Mesothelial cell of epicardium (in vitro differentiated cells): ENCODE measurements at regions not wholly inside any gene's neighbourhood (a gene's known extent, or its start where the extent isn't known, plus 50 kb on each side); places are given as distances from the start of the nearest gene placed in this dataset.

Experiments
- DNase-seq, 2 experiments: peaks; one replicate each; pipeline ENCODE4 v3.0.0; 2021; ENCODE audit warnings: low spot score in 2 of 2; ENCODE audit not compliant: unreplicated experiment in 2 of 2
- H3K27ac Mint-ChIP-seq: 2 replicates; pipeline ENCODE4 v1.8.0; 2021; ENCODE audit warnings: mixed read lengths
- H3K27me3 Mint-ChIP-seq: 2 replicates; pipeline ENCODE4 v1.8.0; 2021; ENCODE audit warnings: low read depth, mixed read lengths
- H3K36me3 Mint-ChIP-seq: 2 replicates; pipeline ENCODE4 v1.8.0; 2021; ENCODE audit warnings: mixed read lengths
- H3K4me1 Mint-ChIP-seq: 2 replicates; pipeline ENCODE4 v1.8.0; 2021; ENCODE audit warnings: mixed read lengths
- H3K4me3 Mint-ChIP-seq: 2 replicates; pipeline ENCODE4 v1.8.0; 2021; ENCODE audit warnings: mild to moderate bottlenecking, moderate library complexity, mixed read lengths
- H3K9me3 Mint-ChIP-seq: 2 replicates; pipeline ENCODE4 v1.8.0; 2021; ENCODE audit warnings: mixed read lengths
- CTCF ChIP-seq: fragments of 200-600 bp; sonication (generic); IDR thresholded peaks from one replicate; pipeline ENCODE4 v1.5.0; 2021; ENCODE audit warnings: antibody characterized with exemption; ENCODE audit not compliant: unreplicated experiment

GRCh38 chr3:95750097-95750496, 1064.3 kb upstream of the EPHA6 start:
- H3K27ac Mint-ChIP-seq, result no peak overlapping the region
- peaks cover 15% of the 10 kb centered on the region for H3K9me3 Mint-ChIP-seq
- DNase-seq, result no peak
- no peak for TF ChIP-seq CTCF
- no peaks in the 10 kb centered on the region for H3K27me3 Mint-ChIP-seq
- peaks cover 1% of the 10 kb centered on the region for H3K36me3 Mint-ChIP-seq
- no peak overlapping the region for H3K4me3 Mint-ChIP-seq
- H3K4me1 Mint-ChIP-seq, result peaks cover 2% of the 10 kb centered on the region

DNA sequence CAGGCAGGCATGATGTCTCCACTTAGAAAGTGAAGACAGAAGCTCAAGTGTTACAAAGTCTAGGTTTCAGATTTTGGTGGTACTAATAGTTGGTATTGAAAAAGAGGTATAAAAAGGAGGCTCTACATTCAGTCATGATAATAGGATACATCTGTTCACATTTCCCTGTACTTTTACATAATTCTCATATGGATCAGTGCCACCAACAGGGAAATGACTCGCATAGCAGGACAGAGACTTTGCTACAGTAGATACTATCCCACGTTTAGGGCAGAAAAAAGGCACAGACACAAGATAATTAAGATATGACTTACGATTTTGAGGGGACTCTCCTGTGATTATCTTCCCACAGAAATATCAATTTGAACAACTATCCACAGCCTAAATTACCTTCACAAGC, 1062.9 kb upstream of the EPHA6 start:
- H3K36me3 Mint-ChIP-seq, result no peaks in the 10 kb centered on the region
- no peak for TF ChIP-seq CTCF
- peaks cover 2% of the 10 kb centered on the region for H3K4me1 Mint-ChIP-seq
- no peak overlapping the region for H3K27ac Mint-ChIP-seq
- no peaks in the 10 kb centered on the region for H3K27me3 Mint-ChIP-seq
- DNase-seq, result no peak
- H3K9me3 Mint-ChIP-seq, result peaks cover 15% of the 10 kb centered on the region
- H3K4me3 Mint-ChIP-seq, result no peak overlapping the region

- H3K4me3 Mint-ChIP-seq, result no peak overlapping the region
- no peak overlapping the region for H3K27ac Mint-ChIP-seq
- no peaks in the 10 kb centered on the region for H3K36me3 Mint-ChIP-seq
- DNase-seq, result no peak
- peaks cover 15% of the 10 kb centered on the region for H3K9me3 Mint-ChIP-seq
- peaks cover 2% of the 10 kb centered on the region for H3K4me1 Mint-ChIP-seq
- H3K27me3 Mint-ChIP-seq, result no peaks in the 10 kb centered on the region
- no peak for TF ChIP-seq CTCF
These were observed 1062.2 kb upstream of the EPHA6 start for GRCh38 chr3:95752199-95752598.

- no peak for DNase-seq
- Mint-ChIP-seq H3K27ac (no peak overlapping the region), H3K36me3 (no peaks in the 10 kb centered on the region), H3K4me1 (no peaks in the 10 kb centered on the region), H3K4me3 (no peak overlapping the region), H3K27me3 (no peaks in the 10 kb centered on the region), H3K9me3 (peaks cover 8% of the 10 kb centered on the region)
- TF ChIP-seq CTCF, result no peak
These were observed 1055.7 kb upstream of the EPHA6 start for GRCh38 chr3:95758707-95759106.

- DNase-seq, result no peak
- H3K9me3 Mint-ChIP-seq, result peaks cover 3% of the 10 kb centered on the region
- H3K36me3 Mint-ChIP-seq, result no peaks in the 10 kb centered on the region
- no peak overlapping the region for H3K4me3 Mint-ChIP-seq
- no peaks in the 10 kb centered on the region for H3K4me1 Mint-ChIP-seq
- no peaks in the 10 kb centered on the region for H3K27me3 Mint-ChIP-seq
- no peak overlapping the region for H3K27ac Mint-ChIP-seq
- no peak for TF ChIP-seq CTCF
These were observed 1054.6 kb upstream of the EPHA6 start for GRCh38 chr3:95759614-95760301.
